ENCODE measurements at regions not wholly inside any gene's neighbourhood (a gene's known extent, or its start where the extent isn't known, plus 50 kb on each side); places are given as distances from the start of the nearest gene placed in this dataset.
"Not testable (repeated sequence)": the region's sequence is repeated elsewhere in the genome, so short reads cannot be mapped to it uniquely, and the experiment has no call there.

- DNase-seq (ENCODE audit: low read depth): peak; percentile 75
Observed at GRCh38 chr4:147160908-147161513, 215.3 kb upstream of the TTC29 start.

GRCh38 chr4:147163311-147163710 is 217.6 kb upstream of the TTC29 start:
- no peak for DNase-seq (ENCODE audit: low read depth)

DNA sequence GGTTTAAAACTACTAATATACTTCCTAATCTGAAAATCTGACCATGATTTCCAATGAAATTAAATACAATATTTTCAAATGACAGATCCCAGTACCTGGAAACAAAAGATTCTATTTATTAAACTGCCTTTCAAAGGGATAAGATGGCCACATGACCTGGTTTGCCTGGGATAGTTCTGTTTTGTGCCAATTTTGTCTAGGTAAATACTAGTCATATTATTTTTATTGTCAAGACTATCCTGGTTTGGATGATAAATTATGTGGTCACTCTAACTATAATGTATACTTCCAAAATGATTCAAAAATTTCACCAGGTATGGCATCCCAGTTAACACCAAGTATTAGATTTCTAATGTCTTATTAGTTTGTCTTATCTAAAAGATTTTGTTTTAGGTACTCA is 222.5 kb upstream of the TTC29 start:
- not testable (repeated sequence) for DNase-seq (ENCODE audit: low read depth)

DNA sequence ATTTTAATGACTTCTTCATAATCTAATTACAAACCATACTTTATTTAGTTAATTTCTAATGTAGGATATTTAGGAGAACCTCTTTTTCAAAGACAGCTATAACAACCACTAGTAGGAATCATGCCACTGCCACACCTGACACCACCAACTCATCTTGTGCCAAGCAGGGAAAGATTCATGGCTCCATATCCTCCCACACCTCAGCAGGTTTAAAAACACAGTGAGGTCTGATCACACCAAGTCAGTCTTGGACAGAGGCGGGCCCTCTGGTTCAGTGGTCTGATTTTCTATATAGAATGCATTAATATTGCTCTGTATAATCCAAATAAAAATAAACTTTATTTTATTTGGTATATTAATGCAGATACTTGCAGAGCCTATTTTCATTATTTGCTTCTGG is 227.7 kb upstream of the TTC29 start:
- no peak for DNase-seq (ENCODE audit: low read depth)

DNA sequence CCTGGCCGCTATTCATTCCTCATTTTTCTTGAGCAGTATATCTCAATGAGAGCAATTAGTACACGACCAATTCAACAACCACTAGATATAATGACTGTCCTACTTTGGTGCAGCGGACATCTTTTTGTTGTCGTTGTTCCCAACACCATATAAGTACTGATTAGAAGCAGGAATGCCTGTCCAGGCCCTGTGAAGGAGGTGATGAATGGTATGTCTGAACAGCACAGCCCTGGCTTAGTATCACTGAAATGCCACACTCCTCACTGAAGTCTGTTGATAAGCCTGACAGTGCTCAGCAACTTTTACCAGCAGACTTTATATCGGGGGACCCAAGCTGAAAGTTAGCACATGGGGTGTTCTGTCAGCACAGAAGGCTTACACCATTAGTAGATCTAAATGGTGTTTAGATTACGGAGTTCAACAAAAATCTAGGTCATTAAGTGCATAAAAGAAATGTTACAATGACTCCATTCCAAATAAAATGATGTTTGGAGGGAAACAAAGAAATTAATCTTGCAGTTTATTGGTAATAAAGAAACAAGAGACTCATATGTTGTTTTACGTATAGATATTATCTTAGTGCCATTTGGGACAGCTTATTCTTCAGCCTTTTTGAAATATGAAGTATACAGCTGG is 228.3 kb upstream of the TTC29 start:
- DNase-seq (ENCODE audit: low read depth): no peak

DNA sequence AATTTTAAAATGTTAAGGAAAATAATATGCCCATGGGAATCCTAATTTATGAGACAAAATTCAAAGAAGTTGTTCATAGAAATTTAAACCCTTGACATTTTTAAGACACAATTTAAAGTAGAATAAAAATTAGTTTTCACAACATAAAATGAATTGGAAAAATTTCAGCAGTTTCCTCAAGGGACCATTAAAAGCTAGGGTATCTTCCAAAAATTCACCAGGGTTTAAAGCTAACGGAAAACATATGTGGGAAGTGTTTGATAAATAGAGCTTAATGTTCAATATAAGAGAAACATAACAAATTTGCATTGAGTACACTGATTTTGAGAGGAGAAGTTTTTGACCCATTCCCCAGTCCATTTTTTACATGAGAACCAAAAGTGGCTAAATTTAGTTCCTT is 228.9 kb upstream of the TTC29 start:
- DNase-seq (ENCODE audit: low read depth): no peak

- no peak for DNase-seq (ENCODE audit: low read depth)
Observed at GRCh38 chr4:147175460-147176025, 229.9 kb upstream of the TTC29 start.

GRCh38 chr4:147182041-147182440 is 236.4 kb upstream of the TTC29 start:
- no peak for DNase-seq (ENCODE audit: low read depth)

DNA sequence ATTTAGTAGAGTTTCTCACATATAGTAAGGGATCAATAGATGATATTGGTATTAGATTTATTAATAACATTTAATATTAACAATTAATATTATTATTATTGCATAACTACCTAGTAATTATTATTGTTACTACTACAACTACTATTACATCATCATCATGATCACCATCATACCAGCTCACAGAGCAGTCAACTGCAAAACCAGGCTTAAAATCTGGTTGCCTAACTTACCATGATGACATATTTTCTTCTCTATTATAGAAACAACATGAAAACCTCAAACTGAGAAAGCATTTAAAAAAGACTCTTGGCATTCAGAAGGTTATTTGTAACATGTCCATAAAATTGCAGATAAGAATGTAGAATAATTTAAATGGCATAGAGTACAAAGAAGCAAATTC is 247.0 kb upstream of the TTC29 start:
- no peak for DNase-seq (ENCODE audit: low read depth)

DNA sequence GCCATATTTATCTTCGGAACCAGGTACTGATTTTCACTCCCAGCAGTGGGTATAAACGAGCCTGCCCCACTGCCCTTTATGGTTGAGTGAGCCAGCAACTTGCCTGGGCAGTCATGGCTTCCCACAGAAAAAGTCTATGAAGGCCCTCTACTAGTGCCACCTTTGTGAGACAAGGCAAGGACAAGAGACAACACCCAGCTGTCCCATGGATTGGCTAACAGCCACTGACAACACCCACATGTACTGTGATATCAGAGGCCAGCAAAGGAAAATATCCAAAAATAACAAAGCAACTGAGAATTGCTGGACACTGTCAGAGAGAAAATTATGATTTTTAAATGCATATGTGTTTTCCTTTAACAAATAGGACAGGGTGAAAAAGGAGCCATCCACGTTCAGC is 248.4 kb upstream of the TTC29 start:
- peak; percentile 33 for DNase-seq (ENCODE audit: low read depth)

- DNase-seq (ENCODE audit: low read depth): no peak
Observed at GRCh38 chr4:147194604-147195003, 248.9 kb upstream of the TTC29 start.

- peak; percentile 35 for DNase-seq (ENCODE audit: low read depth)
Observed at GRCh38 chr4:147195386-147195785, 249.7 kb upstream of the TTC29 start.

GRCh38 chr4:147198411-147199051 is 252.9 kb upstream of the TTC29 start:
- DNase-seq (ENCODE audit: low read depth): peak; percentile 55

DNA sequence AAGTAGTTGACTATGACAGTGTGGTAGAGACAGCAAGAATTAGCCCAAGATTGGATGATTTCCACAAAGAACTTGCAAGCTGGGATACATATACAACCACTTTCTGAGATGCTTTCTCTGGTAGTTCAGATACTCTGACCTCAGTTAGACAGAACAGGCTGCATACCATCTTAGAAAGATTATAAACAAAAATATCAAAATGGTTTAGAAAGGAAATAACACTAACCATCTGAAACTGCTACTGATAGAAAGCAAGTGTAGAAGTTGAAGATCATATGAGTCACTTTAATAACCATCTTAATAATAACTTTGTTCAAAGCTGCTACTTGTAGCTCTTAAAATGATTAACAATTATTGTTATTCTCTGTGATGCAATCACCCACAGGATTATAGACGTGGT is 255.4 kb upstream of the TTC29 start:
- DNase-seq (ENCODE audit: low read depth): no peak

- DNase-seq (ENCODE audit: low read depth): no peak
Observed at GRCh38 chr4:147206807-147207206, 261.1 kb upstream of the TTC29 start.

DNA sequence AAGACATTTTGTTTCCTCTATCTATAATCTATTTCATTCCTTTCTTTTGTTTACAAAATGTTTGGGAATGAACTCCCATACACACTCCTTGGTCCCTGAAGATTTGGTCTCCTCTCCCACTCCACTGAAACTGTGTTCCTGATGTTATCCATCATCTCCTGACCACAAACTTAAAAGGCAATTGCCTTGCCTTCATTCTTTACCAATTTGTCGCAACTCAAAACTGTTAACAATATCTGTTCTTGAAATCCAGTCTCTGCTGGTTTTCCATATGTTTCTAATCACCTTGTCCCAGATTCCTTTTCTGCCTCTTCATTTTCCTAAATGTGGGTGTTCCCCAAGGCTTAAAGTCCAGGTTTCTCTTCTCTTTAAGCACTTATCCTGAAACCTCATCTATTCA is 262.2 kb upstream of the TTC29 start:
- no peak for DNase-seq (ENCODE audit: low read depth)

GRCh38 chr4:147217655-147218054 is 263.2 kb upstream of the EDNRA start:
- DNase-seq (ENCODE audit: low read depth): no peak

DNA sequence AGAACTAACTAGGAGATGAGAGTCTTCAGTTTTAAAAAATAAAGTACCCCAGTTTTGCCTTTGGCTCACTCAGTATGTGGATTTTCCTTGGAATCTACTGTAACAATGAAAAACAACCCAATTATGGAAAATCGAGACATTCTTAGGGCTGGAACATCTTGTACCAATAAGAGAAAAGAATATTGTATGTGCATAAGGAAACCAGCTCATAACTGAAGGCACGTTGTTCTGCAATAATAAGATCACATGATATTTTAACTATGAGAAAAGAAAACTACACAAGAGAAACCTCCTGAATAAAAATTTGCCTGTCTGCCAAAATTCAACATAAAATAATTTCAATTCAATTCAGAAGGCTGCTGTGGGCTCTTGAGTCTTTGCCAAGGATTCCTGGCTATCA is 261.8 kb upstream of the EDNRA start:
- DNase-seq (ENCODE audit: low read depth): no peak

GRCh38 chr4:147220833-147221232 is 260.1 kb upstream of the EDNRA start:
- no peak for DNase-seq (ENCODE audit: low read depth)

GRCh38 chr4:147222906-147223305 is 258.0 kb upstream of the EDNRA start:
- DNase-seq (ENCODE audit: low read depth): no peak

GRCh38 chr4:147223576-147223975 is 257.3 kb upstream of the EDNRA start:
- no peak for DNase-seq (ENCODE audit: low read depth)

- DNase-seq (ENCODE audit: low read depth): no peak
Observed at GRCh38 chr4:147236806-147237205, 244.1 kb upstream of the EDNRA start.

DNA sequence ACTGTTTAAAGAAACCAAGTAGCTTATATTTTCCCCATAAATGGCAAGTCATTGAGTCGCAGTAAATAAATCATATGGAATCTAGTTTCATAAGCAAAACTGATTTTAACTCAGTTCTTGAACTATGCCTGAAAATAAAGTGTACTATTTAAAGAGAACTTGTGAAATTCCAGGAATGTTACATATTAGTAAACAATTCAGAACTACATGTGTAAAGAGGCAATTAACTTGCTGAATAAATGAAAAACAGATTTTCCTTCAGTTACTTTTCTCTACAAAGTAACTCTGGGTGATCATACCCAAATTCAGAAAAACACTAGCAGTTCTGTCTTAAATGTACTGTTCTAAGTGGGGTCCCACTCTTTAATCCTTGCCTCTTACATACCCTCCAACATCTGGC is 236.1 kb upstream of the EDNRA start:
- no peak for DNase-seq (ENCODE audit: low read depth)

Measured in LHCN-M2 (cell line).